ENCODE measurements at regions not wholly inside any gene's neighbourhood (a gene's known extent, or its start where the extent isn't known, plus 50 kb on each side); places are given as distances from the start of the nearest gene placed in this dataset.

DNA sequence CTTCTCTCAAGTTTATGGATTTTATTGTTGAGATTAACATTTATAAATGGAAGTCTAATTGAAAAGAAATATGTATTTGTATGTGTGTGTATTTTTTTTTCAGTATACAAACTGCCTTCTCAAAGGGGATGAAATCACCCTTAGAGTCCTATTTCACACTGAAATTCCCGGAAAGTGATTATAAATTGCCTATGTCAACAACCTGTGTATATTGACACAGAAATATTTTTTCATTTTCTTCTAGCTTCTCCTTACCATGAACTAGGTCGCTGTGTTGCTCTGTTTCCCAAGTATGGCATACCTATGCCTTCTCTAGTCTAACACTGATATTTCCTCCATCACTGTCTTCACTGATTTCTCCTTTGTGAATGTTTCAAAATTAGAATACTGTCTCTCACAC is 444.0 kb upstream of the AZI2 start:
- no peaks in the 10 kb centered on the region for H3K4me1 ChIP-seq (ENCODE audit: control insufficient read depth in 1 of 2, insufficient read depth in 2 of 2, low read length in 2 of 2)
- H3K9me3 ChIP-seq (ENCODE audit: control insufficient read depth in 1 of 2, insufficient read depth in 1 of 2, low read depth in 1 of 2, low read length in 2 of 2), result no peaks in the 10 kb centered on the region
- no peak overlapping the region for H3K27ac ChIP-seq (ENCODE audit: low read depth, low read length)
- CTCF ChIA-PET, result no interaction called here
- no peaks in the 10 kb centered on the region for H4K20me1 ChIP-seq (ENCODE audit: insufficient read depth)
- TF ChIP-seq TCF7L2 (IDR thresholded peaks at IDR 0.05; ENCODE audit: borderline replicate concordance, extremely low read depth, insufficient read depth, insufficient read length), result no peak
- TF ChIP-seq, protein P1, sequence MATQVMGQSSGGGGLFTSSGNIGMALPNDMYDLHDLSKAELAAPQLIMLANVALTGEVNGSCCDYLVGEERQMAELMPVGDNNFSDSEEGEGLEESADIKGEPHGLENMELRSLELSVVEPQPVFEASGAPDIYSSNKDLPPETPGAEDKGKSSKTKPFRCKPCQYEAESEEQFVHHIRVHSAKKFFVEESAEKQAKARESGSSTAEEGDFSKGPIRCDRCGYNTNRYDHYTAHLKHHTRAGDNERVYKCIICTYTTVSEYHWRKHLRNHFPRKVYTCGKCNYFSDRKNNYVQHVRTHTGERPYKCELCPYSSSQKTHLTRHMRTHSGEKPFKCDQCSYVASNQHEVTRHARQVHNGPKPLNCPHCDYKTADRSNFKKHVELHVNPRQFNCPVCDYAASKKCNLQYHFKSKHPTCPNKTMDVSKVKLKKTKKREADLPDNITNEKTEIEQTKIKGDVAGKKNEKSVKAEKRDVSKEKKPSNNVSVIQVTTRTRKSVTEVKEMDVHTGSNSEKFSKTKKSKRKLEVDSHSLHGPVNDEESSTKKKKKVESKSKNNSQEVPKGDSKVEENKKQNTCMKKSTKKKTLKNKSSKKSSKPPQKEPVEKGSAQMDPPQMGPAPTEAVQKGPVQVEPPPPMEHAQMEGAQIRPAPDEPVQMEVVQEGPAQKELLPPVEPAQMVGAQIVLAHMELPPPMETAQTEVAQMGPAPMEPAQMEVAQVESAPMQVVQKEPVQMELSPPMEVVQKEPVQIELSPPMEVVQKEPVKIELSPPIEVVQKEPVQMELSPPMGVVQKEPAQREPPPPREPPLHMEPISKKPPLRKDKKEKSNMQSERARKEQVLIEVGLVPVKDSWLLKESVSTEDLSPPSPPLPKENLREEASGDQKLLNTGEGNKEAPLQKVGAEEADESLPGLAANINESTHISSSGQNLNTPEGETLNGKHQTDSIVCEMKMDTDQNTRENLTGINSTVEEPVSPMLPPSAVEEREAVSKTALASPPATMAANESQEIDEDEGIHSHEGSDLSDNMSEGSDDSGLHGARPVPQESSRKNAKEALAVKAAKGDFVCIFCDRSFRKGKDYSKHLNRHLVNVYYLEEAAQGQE (IDR thresholded peaks at IDR 0.05; ENCODE audit: low read depth), result no peak
- TF ChIP-seq ZFX (IDR thresholded peaks at IDR 0.05), result no peak
- TF ChIP-seq, protein P2, sequence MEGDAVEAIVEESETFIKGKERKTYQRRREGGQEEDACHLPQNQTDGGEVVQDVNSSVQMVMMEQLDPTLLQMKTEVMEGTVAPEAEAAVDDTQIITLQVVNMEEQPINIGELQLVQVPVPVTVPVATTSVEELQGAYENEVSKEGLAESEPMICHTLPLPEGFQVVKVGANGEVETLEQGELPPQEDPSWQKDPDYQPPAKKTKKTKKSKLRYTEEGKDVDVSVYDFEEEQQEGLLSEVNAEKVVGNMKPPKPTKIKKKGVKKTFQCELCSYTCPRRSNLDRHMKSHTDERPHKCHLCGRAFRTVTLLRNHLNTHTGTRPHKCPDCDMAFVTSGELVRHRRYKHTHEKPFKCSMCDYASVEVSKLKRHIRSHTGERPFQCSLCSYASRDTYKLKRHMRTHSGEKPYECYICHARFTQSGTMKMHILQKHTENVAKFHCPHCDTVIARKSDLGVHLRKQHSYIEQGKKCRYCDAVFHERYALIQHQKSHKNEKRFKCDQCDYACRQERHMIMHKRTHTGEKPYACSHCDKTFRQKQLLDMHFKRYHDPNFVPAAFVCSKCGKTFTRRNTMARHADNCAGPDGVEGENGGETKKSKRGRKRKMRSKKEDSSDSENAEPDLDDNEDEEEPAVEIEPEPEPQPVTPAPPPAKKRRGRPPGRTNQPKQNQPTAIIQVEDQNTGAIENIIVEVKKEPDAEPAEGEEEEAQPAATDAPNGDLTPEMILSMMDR (IDR thresholded peaks at IDR 0.05 in 2 of 3, conservative IDR thresholded peaks at IDR 0.05 in 1 of 3; ENCODE audit: borderline replicate concordance in 1 of 3, insufficient read depth in 1 of 3, low read depth in 2 of 3, low read length in 2 of 3), result no peak
- no peak overlapping the region for H3K4me2 ChIP-seq (ENCODE audit: low read length)
- H3K36me3 ChIP-seq (ENCODE audit: control insufficient read depth in 1 of 2, insufficient read depth in 2 of 2, low read length in 2 of 2), result no peaks in the 10 kb centered on the region
- POLR2A ChIA-PET, result no interaction called here
- DNase-seq (ENCODE audit: low read depth, low spot score) (no peak), ATAC-seq (no peak)
- no peaks in the 10 kb centered on the region for H3K27me3 ChIP-seq (ENCODE audit: insufficient read depth, low read length)
- no peak overlapping the region for H3K9ac ChIP-seq (ENCODE audit: low read length)
- RAD21 ChIA-PET (ENCODE audit: low non-redundant PET in 1 of 2, low total read pairs in 2 of 2, uncharacterized antibody in 2 of 2, unreplicated experiment in 2 of 2), result no interaction called here
- no peaks in the 10 kb centered on the region for H3K79me2 ChIP-seq (ENCODE audit: insufficient read depth, low read length)
- no TSS peak for BruUV-seq (replicated peaks)
- no peak overlapping the region for H3K4me3 ChIP-seq (replicated peaks in 1 of 2; ENCODE audit: low read depth in 1 of 2, low read length in 2 of 2)
- no peak overlapping the region for H2AFZ ChIP-seq (ENCODE audit: low read depth, low read length, poor library complexity, severe bottlenecking)
- H3K9me2 ChIP-seq (ENCODE audit: insufficient read depth), result no peaks in the 10 kb centered on the region; the same call in 1 of the 2 replicates
- intact Hi-C loops (cut with micrococcal nuclease), result no loop called here

Measured in HCT116 (cell line).